CD4-positive, CD25-positive, alpha-beta regulatory T cell (primary cell): ENCODE measurements at regions not wholly inside any gene's neighbourhood (a gene's known extent, or its start where the extent isn't known, plus 50 kb on each side); places are given as distances from the start of the nearest gene placed in this dataset.
A peak's percentile ranks its signal among the peaks of the same experiment; 100 is the strongest.

Source experiments
- ATAC-seq, 2 donors: fragments of 150-1000 bp; cut with Tn5 transposase; one replicate each; pipeline ENCODE4 v1.10.0; 2021; ENCODE audit warnings: low read depth in 2 of 2, moderate number of reproducible peaks in 2 of 2, moderate library complexity in 1 of 2
- DNase-seq, 3 donors: peaks; one replicate each; pipeline versions ENCODE4 v3.0.0 to v3.0.0-alpha.2; 2012 to 2022; ENCODE audit warnings: mixed read lengths in 1 of 3
- H3K27ac ChIP-seq: one replicate; pipeline ENCODE4 v1.7.0; 2013; ENCODE audit warnings: mild to moderate bottlenecking, low read length; ENCODE audit not compliant: insufficient read depth, poor library complexity, severe bottlenecking
- H3K27me3 ChIP-seq: one replicate; pipeline ENCODE4 v1.7.0; 2013; ENCODE audit warnings: low read length; ENCODE audit not compliant: control insufficient read depth, insufficient read depth
- H3K36me3 ChIP-seq: one replicate; pipeline ENCODE4 v1.7.0; 2013; ENCODE audit warnings: mild to moderate bottlenecking, low read length, moderate library complexity; ENCODE audit not compliant: control insufficient read depth, insufficient read depth
- H3K4me1 ChIP-seq: 2 replicates; pipeline ENCODE4 v1.7.0; 2013; ENCODE audit warnings: mild to moderate bottlenecking, low read length; ENCODE audit not compliant: insufficient read depth, control insufficient read depth, poor library complexity, severe bottlenecking
- H3K4me3 ChIP-seq: one replicate; pipeline ENCODE4 v1.7.0; 2013; ENCODE audit warnings: low read depth, mild to moderate bottlenecking, low read length, moderate library complexity
- H3K9me3 ChIP-seq, 2 experiments: 1 replicate in 1 of 2; 2 replicates in 1 of 2; pipeline ENCODE4 v1.7.0; 2013; ENCODE audit warnings: low read length in 2 of 2, mild to moderate bottlenecking in 1 of 2, moderate library complexity in 1 of 2; ENCODE audit not compliant: control insufficient read depth in 2 of 2
- H3K27ac Mint-ChIP-seq, 3 donors: one replicate each; pipeline ENCODE4 v1.8.0; 2020 to 2022; ENCODE audit warnings: mild to moderate bottlenecking in 3 of 3, mixed read lengths in 3 of 3, moderate library complexity in 2 of 3
- H3K27me3 Mint-ChIP-seq: one replicate; pipeline ENCODE4 v1.8.0; 2022; ENCODE audit warnings: mild to moderate bottlenecking, mixed read lengths
- H3K36me3 Mint-ChIP-seq: one replicate; pipeline ENCODE4 v1.8.0; 2020; ENCODE audit warnings: mixed read lengths
- H3K4me1 Mint-ChIP-seq, 4 donors: one replicate each; pipeline ENCODE4 v1.8.0; 2020 to 2022; ENCODE audit warnings: mixed read lengths in 4 of 4, mild to moderate bottlenecking in 1 of 4
- H3K4me3 Mint-ChIP-seq, 4 donors: one replicate each; pipeline ENCODE4 v1.8.0; 2020 to 2022; ENCODE audit warnings: mild to moderate bottlenecking in 4 of 4, mixed read lengths in 4 of 4, moderate library complexity in 3 of 4
- H3K9me3 Mint-ChIP-seq, 7 donors: one replicate each; pipeline ENCODE4 v1.8.0; 2020 to 2022; ENCODE audit warnings: mixed read lengths in 7 of 7, mild to moderate bottlenecking in 3 of 7, moderate library complexity in 2 of 7

GRCh38 chr9:16045651-16046280, 492.9 kb downstream of the CCDC171 start:
- Histone ChIP-seq H3K27ac (no peak overlapping the region), H3K4me1 (no peaks in the 10 kb centered on the region), H3K27me3 (no peaks in the 10 kb centered on the region), H3K9me3 (no peaks in the 10 kb centered on the region), H3K4me3 (no peak overlapping the region), H3K36me3 (no peaks in the 10 kb centered on the region)
- no peak overlapping the region for H3K27ac Mint-ChIP-seq
- H3K27me3 Mint-ChIP-seq, result no peaks in the 10 kb centered on the region
- ATAC-seq, result no peak
- no peak for DNase-seq
- H3K9me3 Mint-ChIP-seq, result peaks cover 0 to 2% (median 0%) of the 10 kb centered on the region in 7 donors
- no peak overlapping the region for H3K4me3 Mint-ChIP-seq
- no peaks in the 10 kb centered on the region for H3K4me1 Mint-ChIP-seq
- no peaks in the 10 kb centered on the region for H3K36me3 Mint-ChIP-seq

GRCh38 chr9:16046713-16047112, 493.9 kb downstream of the CCDC171 start:
- H3K36me3 Mint-ChIP-seq, result no peaks in the 10 kb centered on the region
- H3K4me3 ChIP-seq, result no peak overlapping the region
- H3K36me3 ChIP-seq, result no peaks in the 10 kb centered on the region
- no peak overlapping the region for H3K27ac ChIP-seq
- H3K27me3 Mint-ChIP-seq, result no peaks in the 10 kb centered on the region
- peaks cover 0 to 2% (median 0%) of the 10 kb centered on the region in 7 donors for H3K9me3 Mint-ChIP-seq
- no peak for DNase-seq
- no peaks in the 10 kb centered on the region for H3K9me3 ChIP-seq
- H3K4me1 ChIP-seq, result no peaks in the 10 kb centered on the region
- ATAC-seq, result no peak
- H3K27ac Mint-ChIP-seq, result peak overlapping the region in 1 of 3 donors; percentile 54
- no peaks in the 10 kb centered on the region for H3K4me1 Mint-ChIP-seq
- H3K4me3 Mint-ChIP-seq, result no peak overlapping the region
- no peaks in the 10 kb centered on the region for H3K27me3 ChIP-seq

- no peaks in the 10 kb centered on the region for H3K36me3 Mint-ChIP-seq
- DNase-seq, result no peak
- H3K4me3 ChIP-seq, result no peak overlapping the region
- H3K27me3 ChIP-seq, result no peaks in the 10 kb centered on the region
- no peaks in the 10 kb centered on the region for H3K4me1 Mint-ChIP-seq
- H3K9me3 Mint-ChIP-seq, result peaks cover 0 to 2% (median 0%) of the 10 kb centered on the region in 7 donors
- H3K27me3 Mint-ChIP-seq, result no peaks in the 10 kb centered on the region
- no peak overlapping the region for H3K27ac ChIP-seq
- H3K9me3 ChIP-seq, result no peaks in the 10 kb centered on the region
- no peak for ATAC-seq
- no peak overlapping the region for H3K4me3 Mint-ChIP-seq
- no peaks in the 10 kb centered on the region for H3K36me3 ChIP-seq
- no peaks in the 10 kb centered on the region for H3K4me1 ChIP-seq
- H3K27ac Mint-ChIP-seq, result no peak overlapping the region
Measured at GRCh38 chr9:16048129-16048528, 495.3 kb downstream of the CCDC171 start.

GRCh38 chr9:16052146-16052545, 499.3 kb downstream of the CCDC171 start:
- ATAC-seq, result no peak
- no peak for DNase-seq
- H3K36me3 Mint-ChIP-seq, result no peaks in the 10 kb centered on the region
- Histone ChIP-seq H3K36me3 (no peaks in the 10 kb centered on the region), H3K4me3 (no peak overlapping the region), H3K9me3 (no peaks in the 10 kb centered on the region), H3K27ac (no peak overlapping the region), H3K27me3 (no peaks in the 10 kb centered on the region), H3K4me1 (no peaks in the 10 kb centered on the region)
- H3K9me3 Mint-ChIP-seq, result peaks cover 0 to 2% (median 0%) of the 10 kb centered on the region in 7 donors
- H3K27ac Mint-ChIP-seq, result no peak overlapping the region
- no peak overlapping the region for H3K4me3 Mint-ChIP-seq
- H3K27me3 Mint-ChIP-seq, result no peaks in the 10 kb centered on the region
- peaks cover 0 to 2% (median 0%) of the 10 kb centered on the region in 4 donors for H3K4me1 Mint-ChIP-seq

GRCh38 chr9:16052757-16053530, 500.1 kb downstream of the CCDC171 start:
- H3K36me3 ChIP-seq, result no peaks in the 10 kb centered on the region
- no peak overlapping the region for H3K27ac ChIP-seq
- no peaks in the 10 kb centered on the region for H3K27me3 ChIP-seq
- no peak overlapping the region for H3K4me3 ChIP-seq
- H3K27ac Mint-ChIP-seq, result no peak overlapping the region
- no peaks in the 10 kb centered on the region for H3K4me1 ChIP-seq
- no peak for DNase-seq
- no peaks in the 10 kb centered on the region for H3K36me3 Mint-ChIP-seq
- no peaks in the 10 kb centered on the region for H3K27me3 Mint-ChIP-seq
- peaks cover 0 to 7% (median under 1%) of the 10 kb centered on the region in 4 donors for H3K4me1 Mint-ChIP-seq
- no peak overlapping the region for H3K4me3 Mint-ChIP-seq
- H3K9me3 ChIP-seq, result no peaks in the 10 kb centered on the region
- no peak for ATAC-seq
- peaks cover 0 to 2% (median 0%) of the 10 kb centered on the region in 7 donors for H3K9me3 Mint-ChIP-seq

GRCh38 chr9:16057541-16057940, 504.7 kb downstream of the CCDC171 start:
- Histone ChIP-seq H3K36me3 (no peaks in the 10 kb centered on the region), H3K27me3 (no peaks in the 10 kb centered on the region), H3K27ac (no peak overlapping the region), H3K4me3 (no peak overlapping the region), H3K9me3 (no peaks in the 10 kb centered on the region), H3K4me1 (no peaks in the 10 kb centered on the region)
- no peak for ATAC-seq
- Mint-ChIP-seq H3K9me3 (peaks cover 0 to under 1% (median 0%) of the 10 kb centered on the region in 7 donors), H3K36me3 (no peaks in the 10 kb centered on the region), H3K27ac (no peak overlapping the region), H3K4me3 (no peak overlapping the region), H3K27me3 (no peaks in the 10 kb centered on the region), H3K4me1 (peaks cover 0 to 15% (median 2%) of the 10 kb centered on the region in 4 donors)
- DNase-seq, result no peak

GRCh38 chr9:16058131-16058549, 505.3 kb downstream of the CCDC171 start:
- no peaks in the 10 kb centered on the region for H3K4me1 ChIP-seq
- no peak for ATAC-seq
- H3K4me3 ChIP-seq, result no peak overlapping the region
- DNase-seq, result peak in 1 of 3 donors; percentile 7
- H3K27ac ChIP-seq, result no peak overlapping the region
- H3K36me3 ChIP-seq, result no peaks in the 10 kb centered on the region
- H3K9me3 ChIP-seq, result no peaks in the 10 kb centered on the region
- peaks cover 0 to 15% (median 2%) of the 10 kb centered on the region in 4 donors for H3K4me1 Mint-ChIP-seq
- H3K27me3 Mint-ChIP-seq, result no peaks in the 10 kb centered on the region
- peak overlapping the region in 2 of 3 donors; percentile 63 to 87 for H3K27ac Mint-ChIP-seq
- H3K9me3 Mint-ChIP-seq, result no peaks in the 10 kb centered on the region
- peak overlapping the region in 1 of 4 donors; percentile 61 for H3K4me3 Mint-ChIP-seq
- H3K36me3 Mint-ChIP-seq, result no peaks in the 10 kb centered on the region
- no peaks in the 10 kb centered on the region for H3K27me3 ChIP-seq
